Upper lobe of left lung (tissue), 4 donors: ENCODE measurements at regions not wholly inside any gene's neighbourhood (a gene's known extent, or its start where the extent isn't known, plus 50 kb on each side); places are given as distances from the start of the nearest gene placed in this dataset.

Experiments
- EP300 ChIP-seq, 4 donors: sonication (generic); formaldehyde crosslinking; IDR thresholded peaks; one replicate each; pipeline ENCODE4 v1.5.1; 2017; ENCODE audit warnings: antibody characterized with exemption in 4 of 4, control low read depth in 2 of 4
- POLR2A ChIP-seq, 4 donors: fragments of 450-650 bp; IDR thresholded peaks; one replicate each; pipeline ENCODE4 v1.5.1; 2016 to 2017; ENCODE audit warnings: antibody characterized with exemption in 4 of 4, mild to moderate bottlenecking in 2 of 4
- POLR2AphosphoS5 ChIP-seq, 2 donors: sonication (generic); formaldehyde crosslinking; IDR thresholded peaks; one replicate each; pipeline ENCODE4 v1.5.1; 2017; ENCODE audit warnings: antibody characterized with exemption in 2 of 2
- TF ChIP-seq, protein P1 (sequence below), 6 experiments: fragments of 450-650 bp in 4 of 6; fragments of 200-600 bp in 2 of 6; sonication (generic) in 2 of 6; IDR thresholded peaks; one replicate each; pipeline ENCODE4 v1.5.1; 2016 to 2019; ENCODE audit warnings: antibody characterized with exemption in 6 of 6

DNA sequence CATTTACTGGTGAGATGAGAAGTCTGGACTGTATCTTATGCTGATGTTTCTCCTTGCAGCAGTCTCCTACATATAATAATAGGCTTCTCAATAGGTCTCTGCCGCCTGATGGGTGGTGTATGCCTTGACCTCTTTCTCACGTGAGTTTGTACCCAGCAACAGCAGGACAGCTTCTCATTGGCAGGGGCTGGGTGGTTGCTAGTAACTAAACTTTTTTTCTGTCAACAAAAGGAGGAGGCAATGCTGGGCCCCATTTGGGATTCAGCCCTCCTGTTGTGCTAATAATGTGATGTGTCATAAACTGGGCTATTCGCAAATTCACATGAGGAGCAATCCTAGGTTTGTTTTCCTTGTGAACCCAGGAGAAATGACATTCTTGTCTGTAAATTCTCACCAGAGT is 533.6 kb downstream of the GATA3 start:
- TF ChIP-seq, protein P1, sequence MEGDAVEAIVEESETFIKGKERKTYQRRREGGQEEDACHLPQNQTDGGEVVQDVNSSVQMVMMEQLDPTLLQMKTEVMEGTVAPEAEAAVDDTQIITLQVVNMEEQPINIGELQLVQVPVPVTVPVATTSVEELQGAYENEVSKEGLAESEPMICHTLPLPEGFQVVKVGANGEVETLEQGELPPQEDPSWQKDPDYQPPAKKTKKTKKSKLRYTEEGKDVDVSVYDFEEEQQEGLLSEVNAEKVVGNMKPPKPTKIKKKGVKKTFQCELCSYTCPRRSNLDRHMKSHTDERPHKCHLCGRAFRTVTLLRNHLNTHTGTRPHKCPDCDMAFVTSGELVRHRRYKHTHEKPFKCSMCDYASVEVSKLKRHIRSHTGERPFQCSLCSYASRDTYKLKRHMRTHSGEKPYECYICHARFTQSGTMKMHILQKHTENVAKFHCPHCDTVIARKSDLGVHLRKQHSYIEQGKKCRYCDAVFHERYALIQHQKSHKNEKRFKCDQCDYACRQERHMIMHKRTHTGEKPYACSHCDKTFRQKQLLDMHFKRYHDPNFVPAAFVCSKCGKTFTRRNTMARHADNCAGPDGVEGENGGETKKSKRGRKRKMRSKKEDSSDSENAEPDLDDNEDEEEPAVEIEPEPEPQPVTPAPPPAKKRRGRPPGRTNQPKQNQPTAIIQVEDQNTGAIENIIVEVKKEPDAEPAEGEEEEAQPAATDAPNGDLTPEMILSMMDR (IDR thresholded peaks at IDR 0.05) = no peak
- TF ChIP-seq POLR2A (IDR thresholded peaks at IDR 0.05) (no peak), POLR2AphosphoS5 (IDR thresholded peaks at IDR 0.05) (no peak), EP300 (IDR thresholded peaks at IDR 0.05) (no peak)
